ENCODE measurements at regions not wholly inside any gene's neighbourhood (a gene's known extent, or its start where the extent isn't known, plus 50 kb on each side); places are given as distances from the start of the nearest gene placed in this dataset.
"Not testable (repeated sequence)": the region's sequence is repeated elsewhere in the genome, so short reads cannot be mapped to it uniquely, and the experiment has no call there.

DNA sequence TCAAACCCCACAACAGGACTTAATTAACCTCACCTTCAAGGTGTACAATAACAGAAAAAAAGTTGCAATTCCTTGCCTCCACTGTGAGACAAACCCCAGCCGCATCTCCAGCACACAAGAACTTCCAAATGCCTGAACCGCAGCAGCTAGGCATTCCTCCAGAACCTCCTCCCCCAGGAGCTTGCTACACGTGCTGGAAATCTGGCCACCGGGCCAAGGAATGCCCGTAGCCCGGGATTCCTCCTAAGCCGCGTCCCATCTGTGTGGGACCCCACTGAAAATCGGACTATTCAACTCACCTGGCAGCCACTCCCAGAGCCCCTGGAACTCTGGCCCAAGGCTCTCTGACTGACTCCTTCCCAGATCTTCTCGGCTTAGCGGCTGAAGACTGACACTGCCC is 88.6 kb upstream of the LRFN5 start:
- TF ChIP-seq, protein P1, sequence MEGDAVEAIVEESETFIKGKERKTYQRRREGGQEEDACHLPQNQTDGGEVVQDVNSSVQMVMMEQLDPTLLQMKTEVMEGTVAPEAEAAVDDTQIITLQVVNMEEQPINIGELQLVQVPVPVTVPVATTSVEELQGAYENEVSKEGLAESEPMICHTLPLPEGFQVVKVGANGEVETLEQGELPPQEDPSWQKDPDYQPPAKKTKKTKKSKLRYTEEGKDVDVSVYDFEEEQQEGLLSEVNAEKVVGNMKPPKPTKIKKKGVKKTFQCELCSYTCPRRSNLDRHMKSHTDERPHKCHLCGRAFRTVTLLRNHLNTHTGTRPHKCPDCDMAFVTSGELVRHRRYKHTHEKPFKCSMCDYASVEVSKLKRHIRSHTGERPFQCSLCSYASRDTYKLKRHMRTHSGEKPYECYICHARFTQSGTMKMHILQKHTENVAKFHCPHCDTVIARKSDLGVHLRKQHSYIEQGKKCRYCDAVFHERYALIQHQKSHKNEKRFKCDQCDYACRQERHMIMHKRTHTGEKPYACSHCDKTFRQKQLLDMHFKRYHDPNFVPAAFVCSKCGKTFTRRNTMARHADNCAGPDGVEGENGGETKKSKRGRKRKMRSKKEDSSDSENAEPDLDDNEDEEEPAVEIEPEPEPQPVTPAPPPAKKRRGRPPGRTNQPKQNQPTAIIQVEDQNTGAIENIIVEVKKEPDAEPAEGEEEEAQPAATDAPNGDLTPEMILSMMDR (IDR thresholded peaks at IDR 0.05; ENCODE audit: low read depth, low read length, missing input control) = not testable (repeated sequence)
- not testable (repeated sequence) for TF ChIP-seq JUND (IDR thresholded peaks at IDR 0.05); HNF4A (conservative IDR thresholded peaks at IDR 0.05); ZBTB33 (IDR thresholded peaks at IDR 0.05); MAX (IDR thresholded peaks at IDR 0.05); SP1 (IDR thresholded peaks at IDR 0.05); RXRA (IDR thresholded peaks at IDR 0.05)
- TF ChIP-seq, protein P2, sequence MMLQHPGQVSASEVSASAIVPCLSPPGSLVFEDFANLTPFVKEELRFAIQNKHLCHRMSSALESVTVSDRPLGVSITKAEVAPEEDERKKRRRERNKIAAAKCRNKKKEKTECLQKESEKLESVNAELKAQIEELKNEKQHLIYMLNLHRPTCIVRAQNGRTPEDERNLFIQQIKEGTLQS (IDR thresholded peaks at IDR 0.05) = not testable (repeated sequence)
